Ishikawa (cell line): ENCODE measurements at regions not wholly inside any gene's neighbourhood (a gene's known extent, or its start where the extent isn't known, plus 50 kb on each side); places are given as distances from the start of the nearest gene placed in this dataset.

Experiments
- CEBPB ChIP-seq: IDR thresholded peaks from 2 replicates; pipeline ENCODE4 v1.6.1; 2012
- CREB1 ChIP-seq: IDR thresholded peaks from 2 replicates; pipeline ENCODE4 v1.6.1; 2012; ENCODE audit warnings: low read depth
- EGR1 ChIP-seq: IDR thresholded peaks from 2 replicates; pipeline ENCODE4 v1.6.1; 2012
- EP300 ChIP-seq: IDR thresholded peaks from 2 replicates; pipeline ENCODE4 v1.6.1; 2012; ENCODE audit warnings: borderline replicate concordance
- FOXM1 ChIP-seq: IDR thresholded peaks from 2 replicates; pipeline ENCODE4 v1.6.1; 2012; ENCODE audit warnings: low read depth, borderline replicate concordance
- MAX ChIP-seq: IDR thresholded peaks from 2 replicates; pipeline ENCODE4 v1.6.1; 2012
- NFIC ChIP-seq: IDR thresholded peaks from 2 replicates; pipeline ENCODE4 v1.6.1; 2012
- RAD21 ChIP-seq: IDR thresholded peaks from 2 replicates; pipeline ENCODE4 v1.6.1; 2012; ENCODE audit warnings: low read depth
- REST ChIP-seq: IDR thresholded peaks from 2 replicates; pipeline ENCODE4 v1.6.1; 2012; ENCODE audit warnings: low read depth, mild to moderate bottlenecking
- TAF1 ChIP-seq: IDR thresholded peaks from 2 replicates; pipeline ENCODE4 v1.6.1; 2012; ENCODE audit warnings: low read depth, mild to moderate bottlenecking
- TCF12 ChIP-seq: IDR thresholded peaks from 2 replicates; pipeline ENCODE4 v1.6.1; 2012; ENCODE audit warnings: low read depth
- TEAD4 ChIP-seq: IDR thresholded peaks from 2 replicates; pipeline ENCODE4 v1.6.1; 2012
- USF1 ChIP-seq: IDR thresholded peaks from 2 replicates; pipeline ENCODE4 v1.6.1; 2012
- YY1 ChIP-seq: IDR thresholded peaks from 2 replicates; pipeline ENCODE4 v1.6.1; 2012; ENCODE audit warnings: low read depth
- ZBTB7A ChIP-seq: IDR thresholded peaks from 2 replicates; pipeline ENCODE4 v1.6.1; 2012; ENCODE audit warnings: low read depth

GRCh38 chr1:38137164-38137563, 90.6 kb upstream of the POU3F1 start:
- TF ChIP-seq TEAD4 (no peak), USF1 (no peak), ZBTB7A (no peak), MAX (no peak), CREB1 (no peak), EGR1 (no peak), TAF1 (no peak), TCF12 (no peak), EP300 (no peak), RAD21 (no peak), YY1 (no peak)

- TF ChIP-seq USF1 (no peak), EP300 (no peak), TAF1 (no peak), RAD21 (no peak), MAX (no peak), REST (no peak), EGR1 (no peak), NFIC (no peak), YY1 (no peak), ZBTB7A (no peak)
Observed at GRCh38 chr1:38135625-38136414, 89.2 kb upstream of the POU3F1 start.

GRCh38 chr1:38134294-38134755, 87.7 kb upstream of the POU3F1 start:
- TF ChIP-seq TEAD4 (no peak), TCF12 (no peak), ZBTB7A (no peak), EGR1 (no peak), USF1 (no peak), CEBPB (no peak), NFIC (no peak), FOXM1 (no peak), REST (no peak), EP300 (no peak), TAF1 (no peak), YY1 (no peak), CREB1 (no peak), RAD21 (no peak), MAX (no peak)

GRCh38 chr1:38133756-38134155, 87.2 kb upstream of the POU3F1 start:
- TF ChIP-seq MAX = no peak
- no peak for TF ChIP-seq YY1
- TF ChIP-seq ZBTB7A = no peak
- no peak for TF ChIP-seq TCF12
- no peak for TF ChIP-seq CREB1
- no peak for TF ChIP-seq EGR1
- no peak for TF ChIP-seq FOXM1
- no peak for TF ChIP-seq REST
- TF ChIP-seq RAD21 = no peak
- TF ChIP-seq USF1 = no peak
- TF ChIP-seq NFIC = no peak
- TF ChIP-seq EP300 = no peak
